ENCODE measurements at regions not wholly inside any gene's neighbourhood (a gene's known extent, or its start where the extent isn't known, plus 50 kb on each side); places are given as distances from the start of the nearest gene placed in this dataset.

- Histone ChIP-seq H3K9me3 (replicated peaks; ENCODE audit: insufficient read depth, low read length) (no peaks in the 10 kb centered on the region), H3K9ac (ENCODE audit: low read length) (no peak overlapping the region), H3F3A (ENCODE audit: insufficient read depth, low read length) (no peaks in the 10 kb centered on the region), H2AFZ (ENCODE audit: low read length) (no peak overlapping the region), H3K27me3 (replicated peaks; ENCODE audit: insufficient read depth, low read length) (no peaks in the 10 kb centered on the region), H3K79me2 (ENCODE audit: low read length) (no peaks in the 10 kb centered on the region), H4K20me1 (ENCODE audit: insufficient read depth, low read length) (no peaks in the 10 kb centered on the region), H3K27ac (ENCODE audit: low read length) (no peak overlapping the region), H3K36me3 (replicated peaks; ENCODE audit: insufficient read depth, low read length) (no peaks in the 10 kb centered on the region), H3K4me3 (ENCODE audit: low read length) (no peak overlapping the region), H3K4me2 (ENCODE audit: low read depth, low read length) (no peak overlapping the region), H3K4me1 (ENCODE audit: low read length) (no peaks in the 10 kb centered on the region), H3K9me2 (replicated peaks; ENCODE audit: insufficient read depth, low read length) (no peaks in the 10 kb centered on the region)
- no peak for DNase-seq
- no peak for TF ChIP-seq EZH2 (optimal IDR thresholded peaks at IDR 0.05; ENCODE audit: low read depth, low read length)
- no peak for TF ChIP-seq EZH2phosphoT487 (IDR thresholded peaks at IDR 0.05; ENCODE audit: low read length)
- TF ChIP-seq CTCF (IDR thresholded peaks at IDR 0.05; ENCODE audit: low read length), result no peak
Observed at GRCh38 chr13:65834897-65835296, 1395.2 kb downstream of the PCDH9 start.

GRCh38 chr13:65830411-65831205 is 1399.5 kb downstream of the PCDH9 start:
- TF ChIP-seq EZH2 (optimal IDR thresholded peaks at IDR 0.05; ENCODE audit: low read depth, low read length) (no peak), CTCF (IDR thresholded peaks at IDR 0.05; ENCODE audit: low read length) (no peak)
- no peaks in the 10 kb centered on the region for H3F3A ChIP-seq (ENCODE audit: insufficient read depth, low read length)
- no peaks in the 10 kb centered on the region for H3K4me1 ChIP-seq (ENCODE audit: low read length)
- no peaks in the 10 kb centered on the region for H3K36me3 ChIP-seq (replicated peaks; ENCODE audit: insufficient read depth, low read length)
- no peaks in the 10 kb centered on the region for H4K20me1 ChIP-seq (ENCODE audit: insufficient read depth, low read length)
- no peak overlapping the region for H3K27ac ChIP-seq (ENCODE audit: low read length)
- H3K4me2 ChIP-seq (ENCODE audit: low read depth, low read length), result no peak overlapping the region
- no peaks in the 10 kb centered on the region for H3K79me2 ChIP-seq (ENCODE audit: low read length)
- no peak overlapping the region for H3K4me3 ChIP-seq (ENCODE audit: low read length)
- H2AFZ ChIP-seq (ENCODE audit: low read length), result no peak overlapping the region
- no peaks in the 10 kb centered on the region for H3K9me3 ChIP-seq (replicated peaks; ENCODE audit: insufficient read depth, low read length)
- H3K9me2 ChIP-seq (replicated peaks; ENCODE audit: insufficient read depth, low read length), result no peaks in the 10 kb centered on the region
- H3K9ac ChIP-seq (ENCODE audit: low read length), result no peak overlapping the region
- no peak for DNase-seq
- no peaks in the 10 kb centered on the region for H3K27me3 ChIP-seq (replicated peaks; ENCODE audit: insufficient read depth, low read length)

GRCh38 chr13:65829241-65830008 is 1400.7 kb downstream of the PCDH9 start:
- Histone ChIP-seq H3K9ac (ENCODE audit: low read length) (no peak overlapping the region), H3K27ac (ENCODE audit: low read length) (no peak overlapping the region), H3K9me2 (replicated peaks; ENCODE audit: insufficient read depth, low read length) (no peaks in the 10 kb centered on the region), H3K4me2 (ENCODE audit: low read depth, low read length) (no peak overlapping the region), H3K36me3 (replicated peaks; ENCODE audit: insufficient read depth, low read length) (no peaks in the 10 kb centered on the region), H3F3A (ENCODE audit: insufficient read depth, low read length) (no peaks in the 10 kb centered on the region), H3K27me3 (replicated peaks; ENCODE audit: insufficient read depth, low read length) (no peaks in the 10 kb centered on the region), H4K20me1 (ENCODE audit: insufficient read depth, low read length) (no peaks in the 10 kb centered on the region), H3K79me2 (ENCODE audit: low read length) (no peaks in the 10 kb centered on the region), H3K4me3 (ENCODE audit: low read length) (no peak overlapping the region), H3K4me1 (ENCODE audit: low read length) (no peaks in the 10 kb centered on the region), H2AFZ (ENCODE audit: low read length) (no peak overlapping the region), H3K9me3 (replicated peaks; ENCODE audit: insufficient read depth, low read length) (no peaks in the 10 kb centered on the region)
- DNase-seq, result no peak
- no peak for TF ChIP-seq EZH2phosphoT487 (IDR thresholded peaks at IDR 0.05; ENCODE audit: low read length)
- TF ChIP-seq CTCF (IDR thresholded peaks at IDR 0.05; ENCODE audit: low read length), result no peak
- TF ChIP-seq EZH2 (optimal IDR thresholded peaks at IDR 0.05; ENCODE audit: low read depth, low read length), result no peak

All from MM.1S (cell line).